Stomach (tissue), 4 donors: ENCODE measurements at regions not wholly inside any gene's neighbourhood (a gene's known extent, or its start where the extent isn't known, plus 50 kb on each side); places are given as distances from the start of the nearest gene placed in this dataset.

Source experiments
- CTCF ChIP-seq, 7 experiments: fragments of 450-650 bp in 4 of 7; fragments of 200-600 bp in 3 of 7; sonication (generic) in 3 of 7; IDR thresholded peaks; one replicate each; pipeline ENCODE4 v1.5.1; 2016 to 2019; ENCODE audit warnings: antibody characterized with exemption in 7 of 7, control low read depth in 2 of 7, mild to moderate bottlenecking in 1 of 7
- EP300 ChIP-seq: sonication (generic); formaldehyde crosslinking; IDR thresholded peaks from one replicate; pipeline ENCODE4 v1.6.1; 2017; ENCODE audit warnings: antibody characterized with exemption
- POLR2A ChIP-seq, 4 donors: fragments of 450-650 bp; IDR thresholded peaks; one replicate each; pipeline ENCODE4 v1.6.1; 2016; ENCODE audit warnings: antibody characterized with exemption in 4 of 4, control low read depth in 2 of 4, mild to moderate bottlenecking in 1 of 4, moderate library complexity in 1 of 4

DNA sequence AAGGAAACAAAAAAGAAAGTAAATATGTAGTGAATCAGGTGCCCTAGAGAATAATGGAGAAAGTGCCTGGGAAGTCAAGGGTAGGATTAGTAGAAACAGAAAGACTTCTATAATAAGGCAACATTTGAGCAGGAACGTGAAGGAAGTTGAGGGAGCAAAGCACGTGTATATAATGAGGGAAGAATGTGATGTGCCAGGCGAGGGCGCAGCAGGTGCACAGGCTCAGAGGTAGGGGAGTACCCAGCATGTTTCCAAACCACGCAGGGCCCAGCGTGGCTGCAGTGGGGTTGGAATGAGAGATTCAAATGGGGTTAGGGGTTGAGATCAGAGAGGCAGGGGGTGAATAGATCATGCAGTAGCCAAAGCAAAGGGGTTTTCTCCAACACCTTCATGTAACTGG, 91.9 kb upstream of the VGLL4 start:
- TF ChIP-seq EP300 = no peak
- TF ChIP-seq POLR2A (IDR thresholded peaks at IDR 0.05) = no peak
- TF ChIP-seq CTCF (IDR thresholded peaks at IDR 0.05) = no peak
